Vagina (tissue), 2 donors: ENCODE measurements at regions not wholly inside any gene's neighbourhood (a gene's known extent, or its start where the extent isn't known, plus 50 kb on each side); places are given as distances from the start of the nearest gene placed in this dataset.

Source experiments
- POLR2A ChIP-seq, 2 donors: fragments of 450-650 bp; IDR thresholded peaks; one replicate each; pipeline ENCODE4 v1.6.1; 2017; ENCODE audit warnings: antibody characterized with exemption in 2 of 2, mild to moderate bottlenecking in 2 of 2, moderate library complexity in 2 of 2
- TF ChIP-seq, protein P1 (sequence below), 3 experiments: fragments of 450-650 bp in 2 of 3; fragments of 200-600 bp in 1 of 3; sonication (generic) in 1 of 3; IDR thresholded peaks; one replicate each; pipeline ENCODE4 v1.5.1; 2017 to 2019; ENCODE audit warnings: antibody characterized with exemption in 3 of 3, mild to moderate bottlenecking in 2 of 3, moderate library complexity in 2 of 3

DNA sequence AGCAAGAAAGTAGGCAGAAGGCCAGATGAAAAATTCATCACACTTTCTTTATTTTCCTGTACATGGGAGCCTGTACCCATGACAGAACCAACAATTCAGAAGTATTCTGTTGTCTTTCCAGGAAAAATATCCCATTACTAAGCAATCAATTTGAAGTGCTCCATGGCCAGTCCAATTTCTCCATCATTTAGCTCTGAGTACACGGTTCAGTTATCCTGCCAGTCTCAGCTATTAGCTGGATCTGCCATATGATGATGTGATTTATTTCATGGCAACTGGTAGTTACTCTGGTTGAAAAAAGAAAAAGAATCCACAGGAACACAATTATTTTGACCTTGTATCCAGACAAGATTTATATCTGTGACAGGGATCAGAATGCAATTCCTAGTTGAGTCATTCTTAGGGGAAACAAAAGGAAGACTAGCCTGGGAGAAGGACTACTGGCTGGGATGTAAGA is 70.6 kb upstream of the GORAB start:
- TF ChIP-seq, protein P1, sequence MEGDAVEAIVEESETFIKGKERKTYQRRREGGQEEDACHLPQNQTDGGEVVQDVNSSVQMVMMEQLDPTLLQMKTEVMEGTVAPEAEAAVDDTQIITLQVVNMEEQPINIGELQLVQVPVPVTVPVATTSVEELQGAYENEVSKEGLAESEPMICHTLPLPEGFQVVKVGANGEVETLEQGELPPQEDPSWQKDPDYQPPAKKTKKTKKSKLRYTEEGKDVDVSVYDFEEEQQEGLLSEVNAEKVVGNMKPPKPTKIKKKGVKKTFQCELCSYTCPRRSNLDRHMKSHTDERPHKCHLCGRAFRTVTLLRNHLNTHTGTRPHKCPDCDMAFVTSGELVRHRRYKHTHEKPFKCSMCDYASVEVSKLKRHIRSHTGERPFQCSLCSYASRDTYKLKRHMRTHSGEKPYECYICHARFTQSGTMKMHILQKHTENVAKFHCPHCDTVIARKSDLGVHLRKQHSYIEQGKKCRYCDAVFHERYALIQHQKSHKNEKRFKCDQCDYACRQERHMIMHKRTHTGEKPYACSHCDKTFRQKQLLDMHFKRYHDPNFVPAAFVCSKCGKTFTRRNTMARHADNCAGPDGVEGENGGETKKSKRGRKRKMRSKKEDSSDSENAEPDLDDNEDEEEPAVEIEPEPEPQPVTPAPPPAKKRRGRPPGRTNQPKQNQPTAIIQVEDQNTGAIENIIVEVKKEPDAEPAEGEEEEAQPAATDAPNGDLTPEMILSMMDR (IDR thresholded peaks at IDR 0.05), result no peak
- no peak for TF ChIP-seq POLR2A (IDR thresholded peaks at IDR 0.05)
